GM19043 (cell line): ENCODE measurements at regions not wholly inside any gene's neighbourhood (a gene's known extent, or its start where the extent isn't known, plus 50 kb on each side); places are given as distances from the start of the nearest gene placed in this dataset.
"Not testable (repeated sequence)": the region's sequence is repeated elsewhere in the genome, so short reads cannot be mapped to it uniquely, and the experiment has no call there.

ENCODE experiments used
- ATAC-seq: cut with Tn5 transposase; IDR thresholded peaks from one replicate; pipeline ENCODE4 v1.9.1; 2021; ENCODE audit warnings: low read depth; ENCODE audit not compliant: unreplicated experiment

DNA sequence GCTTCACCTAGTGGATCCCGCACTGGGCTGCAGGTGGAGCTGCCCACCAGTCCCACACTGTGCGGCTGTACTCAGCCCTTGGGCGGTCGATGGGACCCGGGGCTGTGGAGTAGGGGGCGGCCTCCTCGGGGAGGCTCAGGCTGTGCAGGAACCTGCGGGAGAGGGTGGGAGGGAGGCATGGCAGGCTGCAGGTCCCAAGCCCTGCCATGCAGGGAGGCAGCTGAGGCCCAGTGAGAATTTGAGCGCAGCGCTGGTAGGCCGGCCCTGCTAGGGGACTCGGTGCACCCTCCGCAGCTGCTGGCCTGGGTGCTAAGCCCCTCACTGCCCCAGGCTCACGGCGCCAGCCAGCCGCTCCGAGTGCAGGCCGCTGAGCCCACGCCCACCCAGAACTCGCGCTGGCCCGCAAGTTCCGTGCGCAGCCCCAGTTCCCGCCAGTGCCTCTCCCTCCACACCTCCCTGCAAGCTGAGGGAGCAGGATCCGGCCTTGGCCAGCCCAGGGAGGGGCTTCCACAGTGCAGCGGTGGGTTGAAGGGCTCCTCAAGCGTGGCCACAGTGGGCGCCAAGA is 1407.6 kb downstream of the EPHA7 start:
- ATAC-seq: no peak

- no peak for ATAC-seq
Measured at GRCh38 chr6:92008757-92009502, 1410.4 kb downstream of the EPHA7 start.

- no peak for ATAC-seq
Measured at GRCh38 chr6:92000112-92000511, 1413.2 kb upstream of the MAP3K7 start.

- no peak for ATAC-seq
Measured at GRCh38 chr6:91994787-91995186, 1407.9 kb upstream of the MAP3K7 start.

GRCh38 chr6:91982559-91982958 is 1395.7 kb upstream of the MAP3K7 start:
- no peak for ATAC-seq

DNA sequence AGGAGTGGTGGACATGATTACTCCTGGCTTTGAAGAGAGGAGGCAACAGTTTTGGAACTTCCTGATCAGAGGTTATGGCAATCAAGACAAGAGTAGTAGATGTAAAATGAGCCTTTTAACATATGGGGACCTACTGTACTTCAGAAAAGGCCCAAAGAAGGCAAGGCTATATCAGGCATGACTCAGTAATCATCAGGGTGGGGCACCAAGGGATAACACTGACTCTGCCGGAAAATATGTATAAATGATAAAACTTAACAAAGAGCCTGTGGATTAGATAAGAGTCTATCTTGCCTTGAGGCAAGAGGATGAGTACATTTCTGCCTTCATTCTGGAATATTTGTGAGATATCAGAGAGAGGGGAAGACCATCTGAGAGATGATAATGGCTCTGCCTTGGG is 1389.9 kb upstream of the MAP3K7 start:
- no peak for ATAC-seq

GRCh38 chr6:91970700-91971099 is 1383.8 kb upstream of the MAP3K7 start:
- no peak for ATAC-seq

GRCh38 chr6:91965872-91966271 is 1379.0 kb upstream of the MAP3K7 start:
- no peak for ATAC-seq

- no peak for ATAC-seq
Measured at GRCh38 chr6:91961671-91962070, 1374.8 kb upstream of the MAP3K7 start.

GRCh38 chr6:91961236-91961635 is 1374.4 kb upstream of the MAP3K7 start:
- no peak for ATAC-seq

GRCh38 chr6:91941838-91942237 is 1355.0 kb upstream of the MAP3K7 start:
- ATAC-seq: no peak

DNA sequence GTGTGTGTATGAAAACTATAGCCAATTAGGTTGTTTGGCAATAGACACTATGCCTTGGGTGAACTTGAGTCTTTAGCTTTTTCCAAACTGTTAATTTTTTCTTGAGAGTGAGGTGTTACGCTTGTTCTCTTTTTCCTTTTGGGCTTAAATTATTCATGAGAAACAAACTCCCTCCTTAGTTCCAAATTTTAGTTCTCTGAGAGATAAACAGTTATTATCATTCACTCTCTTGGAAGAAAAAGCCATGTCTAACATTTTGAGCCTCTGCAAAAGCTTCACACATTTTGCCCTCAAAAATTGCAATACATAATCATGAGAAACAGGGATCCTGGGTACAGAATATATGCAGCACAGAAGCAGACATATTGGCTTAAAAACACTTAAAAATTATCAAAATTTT is 1353.9 kb upstream of the MAP3K7 start:
- no peak for ATAC-seq

DNA sequence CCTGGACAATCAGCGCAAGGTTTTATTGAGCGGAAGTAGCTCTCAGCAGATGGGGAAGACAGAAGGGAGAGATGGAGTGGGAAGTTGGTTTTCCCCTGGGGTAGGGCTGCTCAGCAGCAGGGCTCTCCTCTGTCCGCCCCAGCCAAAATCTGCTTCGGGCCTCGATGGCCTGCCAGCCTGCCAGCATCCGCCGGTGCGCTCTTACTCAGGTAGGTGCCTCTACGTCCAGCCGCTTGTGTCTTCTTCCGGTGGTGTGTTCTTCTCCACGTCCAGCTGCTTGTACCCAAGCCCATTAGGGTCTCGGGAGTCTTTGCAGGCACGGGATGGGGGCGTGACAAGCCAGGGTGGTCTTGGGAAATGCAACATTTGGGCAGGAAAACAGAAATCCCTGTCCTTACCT is 1340.0 kb upstream of the MAP3K7 start:
- no peak for ATAC-seq

DNA sequence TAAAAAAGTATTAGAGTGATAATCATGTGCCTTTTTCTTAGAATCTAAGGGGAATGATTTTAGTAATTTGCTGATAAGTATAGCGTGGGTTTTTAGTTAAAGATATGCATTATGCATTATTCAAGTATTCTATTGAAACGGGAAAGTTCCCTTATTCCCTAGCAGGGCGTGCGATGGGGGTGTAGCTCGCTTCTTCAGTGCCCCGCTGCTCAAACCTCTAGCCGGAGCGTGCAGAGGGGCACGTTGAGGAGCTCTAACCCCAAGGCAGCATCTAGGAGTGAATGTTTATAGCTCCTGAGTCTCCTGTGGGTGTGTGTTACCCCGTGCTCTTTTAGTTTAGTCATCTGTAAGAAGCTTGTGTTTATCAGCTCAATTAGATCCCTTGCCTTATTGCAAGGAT is 1339.5 kb upstream of the MAP3K7 start:
- no peak for ATAC-seq

- ATAC-seq: no peak
Measured at GRCh38 chr6:91911945-91912344, 1325.1 kb upstream of the MAP3K7 start.

DNA sequence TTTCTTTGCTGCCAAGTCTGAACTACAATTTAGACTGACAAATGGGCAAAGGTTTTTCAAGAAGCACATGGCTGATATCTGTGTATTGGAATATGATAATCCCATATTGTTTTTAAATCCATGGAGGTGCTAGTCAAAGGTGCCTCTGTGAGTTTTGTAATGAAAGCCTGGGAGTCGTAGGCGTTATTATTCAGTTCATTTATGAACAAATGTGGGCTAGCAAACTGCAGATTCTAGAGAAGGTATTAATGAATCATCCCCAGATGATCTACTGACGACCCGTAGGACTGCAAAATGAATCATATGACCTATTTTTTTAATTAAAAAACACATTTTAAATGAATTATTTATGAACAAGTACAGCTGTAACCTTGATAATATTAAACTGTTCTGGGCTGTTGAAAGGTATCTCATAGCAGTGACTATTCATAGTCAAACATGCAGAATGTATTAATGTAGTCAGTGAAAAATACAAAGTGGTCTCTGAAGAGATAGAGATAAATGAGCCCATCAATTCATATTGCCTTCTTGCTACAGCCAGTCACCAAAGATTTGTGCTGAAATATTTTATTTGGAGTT is 1317.8 kb upstream of the MAP3K7 start:
- no peak for ATAC-seq

GRCh38 chr6:91895599-91896285 is 1308.9 kb upstream of the MAP3K7 start:
- ATAC-seq: no peak

GRCh38 chr6:91886183-91886795 is 1299.4 kb upstream of the MAP3K7 start:
- no peak for ATAC-seq

DNA sequence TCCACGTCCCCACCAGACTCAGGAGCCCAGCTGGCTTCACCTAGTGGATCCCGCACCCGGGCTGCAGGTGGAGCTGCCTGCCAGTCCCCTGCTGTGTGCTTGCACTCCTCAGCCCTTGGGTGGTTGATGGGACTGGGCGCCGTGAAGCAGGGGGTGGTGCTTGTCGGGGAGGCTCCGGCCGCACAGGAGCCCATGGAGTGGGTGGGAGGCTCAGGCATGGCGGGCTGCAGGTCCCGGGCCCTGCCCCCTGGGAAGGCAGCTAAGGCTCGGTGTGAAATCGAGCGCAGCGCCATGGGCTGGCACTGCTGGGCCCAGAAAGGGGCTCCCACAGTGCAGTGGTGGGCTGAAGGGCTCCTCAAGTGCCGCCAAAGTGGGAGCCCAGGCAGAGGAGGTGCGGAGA is 1294.9 kb upstream of the MAP3K7 start:
- ATAC-seq: not testable (repeated sequence)

GRCh38 chr6:91879386-91879995 is 1292.6 kb upstream of the MAP3K7 start:
- no peak for ATAC-seq

GRCh38 chr6:91877994-91878393 is 1291.1 kb upstream of the MAP3K7 start:
- ATAC-seq: no peak
